ENCODE measurements at regions not wholly inside any gene's neighbourhood (a gene's known extent, or its start where the extent isn't known, plus 50 kb on each side); places are given as distances from the start of the nearest gene placed in this dataset.
"Not testable (repeated sequence)": the region's sequence is repeated elsewhere in the genome, so short reads cannot be mapped to it uniquely, and the experiment has no call there.

GRCh38 chr2:4098137-4098536 lies 394.8 kb downstream of the DCDC2C start:
- Histone ChIP-seq H3K9me3 (no peaks in the 10 kb centered on the region), H3K27me3 (no peaks in the 10 kb centered on the region), H3K36me3 (no peaks in the 10 kb centered on the region), H3K4me3 (no peak overlapping the region), H3K27ac (no peak overlapping the region), H3K4me1 (no peaks in the 10 kb centered on the region)
- TF ChIP-seq POLR2A (IDR thresholded peaks at IDR 0.05) (no peak), CTCF (IDR thresholded peaks at IDR 0.05) (no peak), POLR2AphosphoS5 (IDR thresholded peaks at IDR 0.05) (no peak)
- intact Hi-C loops (cut with DNase I; ENCODE audit: low total_unique reads): no loop called here
- DNase-seq (ENCODE audit: low spot score in 2 of 2): no peak

GRCh38 chr2:4101936-4102335 lies 398.6 kb downstream of the DCDC2C start:
- DNase-seq (ENCODE audit: low spot score in 2 of 2): no peak
- Histone ChIP-seq H3K27ac (no peak overlapping the region), H3K27me3 (no peaks in the 10 kb centered on the region), H3K4me3 (no peak overlapping the region), H3K4me1 (no peaks in the 10 kb centered on the region), H3K9me3 (no peaks in the 10 kb centered on the region), H3K36me3 (no peaks in the 10 kb centered on the region)
- TF ChIP-seq CTCF (IDR thresholded peaks at IDR 0.05) (no peak), POLR2A (IDR thresholded peaks at IDR 0.05) (no peak), POLR2AphosphoS5 (IDR thresholded peaks at IDR 0.05) (no peak)
- intact Hi-C loops (cut with DNase I; ENCODE audit: low total_unique reads): no loop called here

- no peaks in the 10 kb centered on the region for H3K9me3 ChIP-seq
- no peak overlapping the region for H3K27ac ChIP-seq
- intact Hi-C loops (cut with DNase I; ENCODE audit: low total_unique reads): no loop called here
- no peaks in the 10 kb centered on the region for H3K4me1 ChIP-seq
- H3K4me3 ChIP-seq: no peak overlapping the region
- no peaks in the 10 kb centered on the region for H3K36me3 ChIP-seq
- TF ChIP-seq CTCF (IDR thresholded peaks at IDR 0.05) (no peak), POLR2A (IDR thresholded peaks at IDR 0.05) (no peak), POLR2AphosphoS5 (IDR thresholded peaks at IDR 0.05) (no peak)
- no peaks in the 10 kb centered on the region for H3K27me3 ChIP-seq
- no peak for DNase-seq (ENCODE audit: low spot score in 2 of 2)
Observed at GRCh38 chr2:4107179-4107578, 403.8 kb downstream of the DCDC2C start.

- H3K27me3 ChIP-seq: no peaks in the 10 kb centered on the region
- no peaks in the 10 kb centered on the region for H3K4me1 ChIP-seq
Observed at GRCh38 chr2:4110273-4110672, 406.9 kb downstream of the DCDC2C start.

GRCh38 chr2:4115435-4115834 lies 412.1 kb downstream of the DCDC2C start:
- H3K27me3 ChIP-seq; H3K27ac ChIP-seq; intact Hi-C loops (cut with DNase I; ENCODE audit: low total_unique reads); H3K36me3 ChIP-seq; H3K4me3 ChIP-seq; H3K9me3 ChIP-seq; DNase-seq (ENCODE audit: low spot score in 2 of 2); H3K4me1 ChIP-seq: not testable (repeated sequence)

More at GRCh38 chr2:4110273-4110672, 406.9 kb downstream of the DCDC2C start:
- H3K27ac ChIP-seq: no peak overlapping the region
- no peak for DNase-seq (ENCODE audit: low spot score in 2 of 2)
- H3K9me3 ChIP-seq: peaks cover 0 to 1% of the 10 kb centered on the region in 2 donors
- TF ChIP-seq CTCF (IDR thresholded peaks at IDR 0.05) (no peak), POLR2AphosphoS5 (IDR thresholded peaks at IDR 0.05) (no peak)
- intact Hi-C loops (cut with DNase I; ENCODE audit: low total_unique reads): no loop called here
- no peaks in the 10 kb centered on the region for H3K36me3 ChIP-seq
- H3K4me3 ChIP-seq: no peak overlapping the region

GRCh38 chr2:4122726-4123125 lies 419.4 kb downstream of the DCDC2C start:
- Histone ChIP-seq H3K4me3 (no peak overlapping the region), H3K27me3 (no peaks in the 10 kb centered on the region), H3K9me3 (no peaks in the 10 kb centered on the region), H3K27ac (no peak overlapping the region), H3K4me1 (no peaks in the 10 kb centered on the region), H3K36me3 (no peaks in the 10 kb centered on the region)
- intact Hi-C loops (cut with DNase I; ENCODE audit: low total_unique reads): no loop called here
- no peak for DNase-seq (ENCODE audit: low spot score in 2 of 2)
- TF ChIP-seq POLR2A (IDR thresholded peaks at IDR 0.05) (no peak), POLR2AphosphoS5 (IDR thresholded peaks at IDR 0.05) (no peak)

All from breast epithelium (tissue), 4 donors.